ENCODE measurements at regions not wholly inside any gene's neighbourhood (a gene's known extent, or its start where the extent isn't known, plus 50 kb on each side); places are given as distances from the start of the nearest gene placed in this dataset.
A peak's percentile ranks its signal among the peaks of the same experiment; 100 is the strongest.

GRCh38 chr9:7415836-7416235, 383.7 kb downstream of the DMAC1 start:
- DNase-seq (ENCODE audit: low read depth) (no peak), FAIRE-seq (no peak)
- no peak overlapping the region for H3K4me3 ChIP-seq (ENCODE audit: low read depth, low read length)
- no peaks in the 10 kb centered on the region for H3K27me3 ChIP-seq (ENCODE audit: control insufficient read depth, insufficient read depth, low read length)
- H3K36me3 ChIP-seq (ENCODE audit: control insufficient read depth, insufficient read depth, low read length), result no peaks in the 10 kb centered on the region
- no peak for TF ChIP-seq CTCF (IDR thresholded peaks at IDR 0.05; ENCODE audit: insufficient read depth, low read length, severe bottlenecking)

- DNase-seq (ENCODE audit: low read depth), result no peak
- H3K36me3 ChIP-seq (ENCODE audit: control insufficient read depth, insufficient read depth, low read length), result no peaks in the 10 kb centered on the region
- H3K4me3 ChIP-seq (ENCODE audit: low read depth, low read length), result no peak overlapping the region
- FAIRE-seq, result no peak
- H3K27me3 ChIP-seq (ENCODE audit: control insufficient read depth, insufficient read depth, low read length), result no peaks in the 10 kb centered on the region
- no peak for TF ChIP-seq CTCF (IDR thresholded peaks at IDR 0.05; ENCODE audit: insufficient read depth, low read length, severe bottlenecking)
These were observed 390.7 kb downstream of the DMAC1 start for GRCh38 chr9:7408845-7409244.

GRCh38 chr9:7407246-7407645, 392.3 kb downstream of the DMAC1 start:
- TF ChIP-seq CTCF (IDR thresholded peaks at IDR 0.05; ENCODE audit: insufficient read depth, low read length, severe bottlenecking), result no peak
- no peaks in the 10 kb centered on the region for H3K27me3 ChIP-seq (ENCODE audit: control insufficient read depth, insufficient read depth, low read length)
- no peaks in the 10 kb centered on the region for H3K36me3 ChIP-seq (ENCODE audit: control insufficient read depth, insufficient read depth, low read length)
- DNase-seq (ENCODE audit: low read depth) (peak; percentile 70), FAIRE-seq (no peak)
- no peak overlapping the region for H3K4me3 ChIP-seq (ENCODE audit: low read depth, low read length)

- no peaks in the 10 kb centered on the region for H3K36me3 ChIP-seq (ENCODE audit: control insufficient read depth, insufficient read depth, low read length)
- DNase-seq (ENCODE audit: low read depth), result no peak
- no peak for TF ChIP-seq CTCF (IDR thresholded peaks at IDR 0.05; ENCODE audit: insufficient read depth, low read length, severe bottlenecking)
- H3K4me3 ChIP-seq (ENCODE audit: low read depth, low read length), result no peak overlapping the region
- FAIRE-seq, result no peak
- H3K27me3 ChIP-seq (ENCODE audit: control insufficient read depth, insufficient read depth, low read length), result no peaks in the 10 kb centered on the region
These were observed 393.5 kb downstream of the DMAC1 start for GRCh38 chr9:7405924-7406604.

- Histone ChIP-seq H3K27me3 (ENCODE audit: control insufficient read depth, insufficient read depth, low read length) (no peaks in the 10 kb centered on the region), H3K4me3 (ENCODE audit: low read depth, low read length) (no peak overlapping the region), H3K36me3 (ENCODE audit: control insufficient read depth, insufficient read depth, low read length) (no peaks in the 10 kb centered on the region)
- DNase-seq (ENCODE audit: low read depth) (no peak), FAIRE-seq (peak; percentile 23)
- TF ChIP-seq CTCF (IDR thresholded peaks at IDR 0.05; ENCODE audit: insufficient read depth, low read length, severe bottlenecking), result no peak
These were observed 395.6 kb downstream of the DMAC1 start for GRCh38 chr9:7403839-7404487.

GRCh38 chr9:7403028-7403389, 396.6 kb downstream of the DMAC1 start:
- DNase-seq (ENCODE audit: low read depth) (no peak), FAIRE-seq (no peak)
- no peaks in the 10 kb centered on the region for H3K27me3 ChIP-seq (ENCODE audit: control insufficient read depth, insufficient read depth, low read length)
- no peak for TF ChIP-seq CTCF (IDR thresholded peaks at IDR 0.05; ENCODE audit: insufficient read depth, low read length, severe bottlenecking)
- H3K4me3 ChIP-seq (ENCODE audit: low read depth, low read length), result no peak overlapping the region
- no peaks in the 10 kb centered on the region for H3K36me3 ChIP-seq (ENCODE audit: control insufficient read depth, insufficient read depth, low read length)
